Vagina (tissue), 2 donors: ENCODE measurements at regions not wholly inside any gene's neighbourhood (a gene's known extent, or its start where the extent isn't known, plus 50 kb on each side); places are given as distances from the start of the nearest gene placed in this dataset.

Source experiments
- DNase-seq, 2 donors: peaks; one replicate each; pipeline ENCODE4 v3.0.0-alpha.2; 2017; ENCODE audit errors: extremely low spot score in 2 of 2
- H3K27ac ChIP-seq: fragments of 200-600 bp; sonication (generic); one replicate; pipeline ENCODE4 v1.5.1; 2019
- H3K27me3 ChIP-seq: fragments of 200-600 bp; sonication (generic); one replicate; pipeline ENCODE4 v1.5.1; 2019
- H3K36me3 ChIP-seq, 2 donors: fragments of 200-600 bp; sonication (generic); one replicate each; pipeline ENCODE4 v1.5.1; 2017 to 2019
- H3K4me1 ChIP-seq: fragments of 200-600 bp; sonication (generic); one replicate; pipeline ENCODE4 v1.5.1; 2019
- H3K4me3 ChIP-seq, 2 donors: fragments of 200-600 bp; sonication (generic); 1 replicate in 1 of 2; 2 replicates in 1 of 2; pipeline ENCODE4 v1.5.1; 2016 to 2019
- H3K9me3 ChIP-seq: fragments of 200-600 bp; sonication (generic); one replicate; pipeline ENCODE4 v1.5.1; 2019
- POLR2A ChIP-seq, 2 donors: fragments of 450-650 bp; IDR thresholded peaks; one replicate each; pipeline ENCODE4 v1.6.1; 2017; ENCODE audit warnings: antibody characterized with exemption in 2 of 2, mild to moderate bottlenecking in 2 of 2, moderate library complexity in 2 of 2
- POLR2AphosphoS5 ChIP-seq, 2 donors: sonication (generic); formaldehyde crosslinking; IDR thresholded peaks; one replicate each; pipeline ENCODE4 v1.9.0; 2017; ENCODE audit warnings: antibody characterized with exemption in 2 of 2, mild to moderate bottlenecking in 2 of 2, low read depth in 1 of 2; ENCODE audit not compliant: insufficient read depth in 1 of 2
- intact Hi-C: fragments of 100-400 bp; cut with DNase I; formaldehyde crosslinking; loops from one replicate; pipeline ENCODE4 v1.15.1; 2023
- TF ChIP-seq, protein P1 (sequence below), 3 experiments: fragments of 450-650 bp in 2 of 3; fragments of 200-600 bp in 1 of 3; sonication (generic) in 1 of 3; IDR thresholded peaks; one replicate each; pipeline ENCODE4 v1.5.1; 2017 to 2019; ENCODE audit warnings: antibody characterized with exemption in 3 of 3, mild to moderate bottlenecking in 2 of 3, moderate library complexity in 2 of 3

- intact Hi-C loops, result no loop called here
- Histone ChIP-seq H3K27me3 (no peaks in the 10 kb centered on the region), H3K27ac (no peak overlapping the region), H3K4me3 (no peak overlapping the region), H3K4me1 (no peaks in the 10 kb centered on the region), H3K9me3 (no peaks in the 10 kb centered on the region), H3K36me3 (no peaks in the 10 kb centered on the region)
- no peak for DNase-seq
- TF ChIP-seq, protein P1, sequence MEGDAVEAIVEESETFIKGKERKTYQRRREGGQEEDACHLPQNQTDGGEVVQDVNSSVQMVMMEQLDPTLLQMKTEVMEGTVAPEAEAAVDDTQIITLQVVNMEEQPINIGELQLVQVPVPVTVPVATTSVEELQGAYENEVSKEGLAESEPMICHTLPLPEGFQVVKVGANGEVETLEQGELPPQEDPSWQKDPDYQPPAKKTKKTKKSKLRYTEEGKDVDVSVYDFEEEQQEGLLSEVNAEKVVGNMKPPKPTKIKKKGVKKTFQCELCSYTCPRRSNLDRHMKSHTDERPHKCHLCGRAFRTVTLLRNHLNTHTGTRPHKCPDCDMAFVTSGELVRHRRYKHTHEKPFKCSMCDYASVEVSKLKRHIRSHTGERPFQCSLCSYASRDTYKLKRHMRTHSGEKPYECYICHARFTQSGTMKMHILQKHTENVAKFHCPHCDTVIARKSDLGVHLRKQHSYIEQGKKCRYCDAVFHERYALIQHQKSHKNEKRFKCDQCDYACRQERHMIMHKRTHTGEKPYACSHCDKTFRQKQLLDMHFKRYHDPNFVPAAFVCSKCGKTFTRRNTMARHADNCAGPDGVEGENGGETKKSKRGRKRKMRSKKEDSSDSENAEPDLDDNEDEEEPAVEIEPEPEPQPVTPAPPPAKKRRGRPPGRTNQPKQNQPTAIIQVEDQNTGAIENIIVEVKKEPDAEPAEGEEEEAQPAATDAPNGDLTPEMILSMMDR (IDR thresholded peaks at IDR 0.05), result no peak
- TF ChIP-seq POLR2AphosphoS5 (IDR thresholded peaks at IDR 0.05; ENCODE audit: insufficient read depth in 1 of 2, low read depth in 1 of 2), result no peak
- TF ChIP-seq POLR2A (IDR thresholded peaks at IDR 0.05), result no peak
Observed at GRCh38 chr3:147201086-147201485, 205.3 kb downstream of the ZIC4 start.

DNA sequence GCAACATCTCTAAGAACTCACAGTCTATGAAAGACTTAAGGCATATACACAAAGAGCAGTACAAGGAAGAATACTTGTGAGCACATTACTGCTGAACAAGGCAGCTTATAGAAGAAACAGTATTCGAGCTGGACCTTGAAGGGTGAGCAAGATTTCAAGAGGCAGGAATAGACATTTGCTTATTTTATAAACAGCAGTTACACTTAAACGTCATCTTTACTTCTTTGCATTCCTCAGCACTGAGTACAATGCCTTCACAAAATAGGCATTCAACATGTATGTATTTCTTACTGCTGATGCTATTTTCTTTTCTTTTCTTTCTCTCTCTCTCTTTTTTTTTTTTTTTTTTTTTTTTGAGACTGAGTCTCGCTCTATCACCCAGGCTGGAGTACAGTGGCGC, 205.8 kb downstream of the ZIC4 start:
- intact Hi-C loops, result no loop called here
- H3K4me1 ChIP-seq, result no peaks in the 10 kb centered on the region
- no peaks in the 10 kb centered on the region for H3K9me3 ChIP-seq
- no peak overlapping the region for H3K4me3 ChIP-seq
- H3K27ac ChIP-seq, result no peak overlapping the region
- DNase-seq, result no peak
- no peaks in the 10 kb centered on the region for H3K27me3 ChIP-seq
- H3K36me3 ChIP-seq, result no peaks in the 10 kb centered on the region
- no peak for TF ChIP-seq POLR2AphosphoS5 (IDR thresholded peaks at IDR 0.05; ENCODE audit: insufficient read depth in 1 of 2, low read depth in 1 of 2)
- TF ChIP-seq, protein P1 (IDR thresholded peaks at IDR 0.05), result no peak
- no peak for TF ChIP-seq POLR2A (IDR thresholded peaks at IDR 0.05)

DNA sequence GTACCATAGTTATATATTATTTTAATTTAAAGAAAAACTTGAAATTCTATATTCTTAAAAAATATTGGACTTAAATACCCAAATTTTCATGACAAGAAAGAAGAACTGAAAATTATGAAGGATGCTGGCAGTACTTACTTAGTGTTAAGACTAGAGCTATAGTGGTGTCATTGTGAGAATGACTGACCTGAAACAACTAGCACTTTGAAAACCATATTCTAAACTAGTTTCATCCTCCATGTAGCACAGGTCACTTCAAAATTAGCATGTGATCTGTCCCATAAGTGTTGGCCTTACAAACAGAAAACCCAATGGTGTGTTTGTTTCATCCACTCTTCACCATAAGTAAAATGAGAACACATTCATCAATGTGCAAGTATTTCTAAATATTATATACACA, 208.6 kb downstream of the ZIC4 start:
- TF ChIP-seq, protein P1 (IDR thresholded peaks at IDR 0.05), result no peak
- TF ChIP-seq POLR2AphosphoS5 (IDR thresholded peaks at IDR 0.05; ENCODE audit: insufficient read depth in 1 of 2, low read depth in 1 of 2), result no peak
- TF ChIP-seq POLR2A (IDR thresholded peaks at IDR 0.05), result no peak
- DNase-seq, result no peak
- Histone ChIP-seq H3K27ac (no peak overlapping the region), H3K27me3 (no peaks in the 10 kb centered on the region), H3K4me1 (no peaks in the 10 kb centered on the region), H3K4me3 (no peak overlapping the region), H3K9me3 (no peaks in the 10 kb centered on the region), H3K36me3 (no peaks in the 10 kb centered on the region)
- intact Hi-C loops, result no loop called here

DNA sequence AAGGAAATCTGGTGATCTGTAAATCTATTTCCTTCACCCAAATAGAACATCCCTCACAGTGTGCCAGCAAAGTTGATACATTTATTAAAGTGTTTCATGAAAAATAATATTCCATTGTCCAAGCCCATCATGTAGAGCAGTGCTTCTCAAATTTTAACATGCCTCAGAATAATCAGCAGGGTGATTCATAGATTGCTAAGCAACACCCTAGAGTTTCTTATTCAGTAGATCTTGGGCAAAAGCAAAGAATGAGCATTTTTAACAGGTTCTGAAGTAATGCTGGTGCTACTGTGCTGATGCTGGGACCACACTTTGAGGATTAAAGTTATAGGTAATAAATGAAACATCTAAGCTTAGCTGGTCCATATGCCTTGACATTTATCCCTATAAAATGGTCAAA, 210.5 kb downstream of the ZIC4 start:
- Histone ChIP-seq H3K27me3 (no peaks in the 10 kb centered on the region), H3K4me3 (no peak overlapping the region), H3K9me3 (no peaks in the 10 kb centered on the region), H3K27ac (no peak overlapping the region), H3K4me1 (no peaks in the 10 kb centered on the region), H3K36me3 (no peaks in the 10 kb centered on the region)
- no peak for DNase-seq
- intact Hi-C loops, result no loop called here
- TF ChIP-seq POLR2AphosphoS5 (IDR thresholded peaks at IDR 0.05; ENCODE audit: insufficient read depth in 1 of 2, low read depth in 1 of 2) (no peak), POLR2A (IDR thresholded peaks at IDR 0.05) (no peak)
- TF ChIP-seq, protein P1 (IDR thresholded peaks at IDR 0.05), result no peak

DNA sequence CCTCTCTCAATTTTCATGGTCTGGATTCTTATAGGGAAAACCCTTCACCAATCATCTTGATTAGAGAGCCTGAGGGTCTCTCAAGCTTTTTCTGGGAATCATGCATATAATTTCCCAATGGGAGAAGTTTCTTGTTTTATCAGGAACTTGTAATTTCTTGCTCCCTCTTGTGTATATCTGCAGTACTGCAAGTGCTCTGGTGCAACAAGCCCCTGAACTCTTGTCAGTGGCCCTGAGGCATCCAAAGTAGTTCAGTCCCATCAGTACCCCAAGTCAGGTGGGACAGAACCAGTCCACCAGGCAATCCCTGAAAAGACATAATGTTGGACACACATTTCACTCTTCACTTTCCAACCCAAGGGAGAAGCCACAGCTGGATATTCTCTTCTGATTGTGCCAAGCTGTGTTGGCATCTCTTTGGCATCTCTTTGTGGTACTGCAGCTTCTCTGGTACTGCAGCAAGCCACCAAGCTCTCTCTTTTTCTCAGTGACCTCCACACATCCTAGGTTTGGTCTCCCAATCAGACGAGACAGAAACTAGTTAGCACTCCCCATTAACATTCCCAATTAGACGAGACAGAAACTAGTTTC, 214.5 kb downstream of the ZIC4 start:
- no peaks in the 10 kb centered on the region for H3K27me3 ChIP-seq
- H3K9me3 ChIP-seq, result no peaks in the 10 kb centered on the region
- TF ChIP-seq POLR2AphosphoS5 (IDR thresholded peaks at IDR 0.05; ENCODE audit: insufficient read depth in 1 of 2, low read depth in 1 of 2), result no peak
- TF ChIP-seq, protein P1 (IDR thresholded peaks at IDR 0.05), result peak in 1 of 3 experiments; percentile 22
- no peaks in the 10 kb centered on the region for H3K36me3 ChIP-seq
- intact Hi-C loops, result no loop called here
- no peak for DNase-seq
- H3K27ac ChIP-seq, result no peak overlapping the region
- no peak overlapping the region for H3K4me3 ChIP-seq
- H3K4me1 ChIP-seq, result no peaks in the 10 kb centered on the region
